ENCODE measurements at regions not wholly inside any gene's neighbourhood (a gene's known extent, or its start where the extent isn't known, plus 50 kb on each side); places are given as distances from the start of the nearest gene placed in this dataset.

DNA sequence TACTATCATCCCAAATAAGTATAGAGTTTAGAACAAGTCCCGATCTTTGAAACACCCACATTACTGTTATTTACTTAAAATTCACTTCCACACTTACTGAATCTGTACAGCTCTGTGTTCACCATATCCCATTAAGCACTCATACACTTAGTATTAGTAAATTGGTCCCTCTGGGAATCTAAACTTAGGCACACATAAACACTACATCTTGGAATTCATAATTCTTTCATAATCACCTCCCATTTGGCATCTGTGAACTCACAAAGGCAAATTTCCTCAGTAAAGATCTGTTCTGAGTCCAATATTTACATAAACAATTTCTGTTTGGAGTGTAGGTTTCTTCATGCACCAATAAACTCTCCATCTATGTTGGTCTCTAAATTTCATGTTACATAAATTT is 52.6 kb upstream of the PPARGC1A start:
- no peak for DNase-seq (ENCODE audit: low spot score in 2 of 2)
- Mint-ChIP-seq H3K4me3 (no peak overlapping the region), H3K36me3 (no peaks in the 10 kb centered on the region), H3K4me1 (no peaks in the 10 kb centered on the region), H3K9me3 (peaks cover 5% of the 10 kb centered on the region), H3K27ac (no peak overlapping the region), H3K27me3 (peaks cover 1% of the 10 kb centered on the region)
- ATAC-seq (ENCODE audit: low read depth), result no peak

Measured in memory B cell (primary cell).